GM12878 (cell line): ENCODE measurements at regions not wholly inside any gene's neighbourhood (a gene's known extent, or its start where the extent isn't known, plus 50 kb on each side); places are given as distances from the start of the nearest gene placed in this dataset.

ENCODE experiments used
- ATAC-seq: fragments of 200-7000 bp; cut with Tn5 transposase; 3 replicates; pipeline ENCODE4 v1.9.1; 2020; ENCODE audit warnings: mild to moderate bottlenecking, moderate library complexity
- BruUV-seq: library from RNA; stranded (reverse); fragments of 400-500 nt; replicated peaks from 2 replicates; lab custom pipeline; 2021; lab: Mats Ljungman, UMichigan
- CTCF ChIA-PET: fragments of 300-600 bp; sonication (Branson Sonifier 250); formaldehyde crosslinking; extraction: SDS; loops from one replicate; lab custom pipeline; 2021; ENCODE audit warnings: inconsistent platforms; lab: Yijun Ruan, JAX
- POLR2A ChIA-PET: fragments of 350-600 bp; formaldehyde crosslinking; extraction: SDS; loops from one replicate; lab custom pipeline; 2021; ENCODE audit warnings: inconsistent platforms; lab: Charles Lee
- RAD21 ChIA-PET: fragments of 300-600 bp; sonication (Branson Sonifier 250); formaldehyde crosslinking; loops from one replicate; lab custom pipeline; 2023; ENCODE audit warnings: antibody characterized with exemption; ENCODE audit not compliant: unreplicated experiment; lab: Charles Lee
- SMC1A ChIA-PET: fragments of 300-600 bp; sonication (Branson Sonifier 250); formaldehyde crosslinking; loops from one replicate; lab custom pipeline; 2023; ENCODE audit not compliant: unreplicated experiment, uncharacterized antibody; lab: Charles Lee
- DNase-seq: peaks from one replicate; pipeline ENCODE4 v3.0.0-alpha.2; 2011; ENCODE audit warnings: low read depth, low spot score
- FAIRE-seq: peaks from 3 replicates; lab custom pipeline; 2011; peaks lifted over from hg19 to GRCh38; lab: Jason Lieb, UNC
- H2AFZ ChIP-seq: 2 replicates; pipeline ENCODE4 v1.6.0; 2011; ENCODE audit warnings: low read depth, low read length, control low read depth; ENCODE audit not compliant: control insufficient read depth
- H3K27ac ChIP-seq: 2 replicates; pipeline ENCODE4 v1.5.1; 2011; ENCODE audit warnings: control low read depth; ENCODE audit not compliant: control insufficient read depth, insufficient read depth
- H3K27me3 ChIP-seq, 2 experiments: replicated peaks in 1 of 2; 2 replicates each; pipeline versions ENCODE4 v1.6.0 to v1.6.1; 2011; ENCODE audit warnings: low read length in 1 of 2; ENCODE audit not compliant: control insufficient read depth in 2 of 2, insufficient read depth in 2 of 2
- H3K36me3 ChIP-seq, 2 experiments: 2 replicates each; pipeline ENCODE4 v1.5.1; 2011; ENCODE audit warnings: low read length in 1 of 2; ENCODE audit not compliant: control insufficient read depth in 2 of 2, insufficient read depth in 2 of 2
- H3K4me1 ChIP-seq: 2 replicates; pipeline ENCODE4 v1.6.1; 2011; ENCODE audit warnings: mild to moderate bottlenecking, low read length, moderate library complexity, mixed read lengths; ENCODE audit not compliant: control insufficient read depth, insufficient read depth
- H3K4me2 ChIP-seq: 2 replicates; pipeline ENCODE4 v1.6.0; 2011; ENCODE audit warnings: control low read depth; ENCODE audit not compliant: control insufficient read depth, insufficient read depth
- H3K4me3 ChIP-seq: fragments of 200-600 bp; sonication (generic); 2 replicates; pipeline ENCODE4 v1.5.1; 2016
- H3K79me2 ChIP-seq: 2 replicates; pipeline ENCODE4 v1.6.0; 2011; ENCODE audit warnings: low read length; ENCODE audit not compliant: control insufficient read depth, insufficient read depth
- H3K9ac ChIP-seq: 2 replicates; pipeline ENCODE4 v1.8.0; 2011; ENCODE audit warnings: low read length, control low read depth, mixed read lengths; ENCODE audit not compliant: control insufficient read depth, insufficient read depth
- H3K9me3 ChIP-seq: replicated peaks from 3 replicates; pipeline ENCODE4 v1.5.1; 2011; ENCODE audit warnings: mild to moderate bottlenecking, low read length; ENCODE audit not compliant: control insufficient read depth, insufficient read depth
- H4K20me1 ChIP-seq: 2 replicates; pipeline ENCODE4 v1.6.0; 2011; ENCODE audit not compliant: control insufficient read depth, insufficient read depth
- ASH2L ChIP-seq: fragments of 300-600, 200-600 bp; sonication (generic); IDR thresholded peaks from 2 replicates; pipeline ENCODE4 v1.6.1; 2017; ENCODE audit warnings: low read depth, mild to moderate bottlenecking, borderline replicate concordance
- CHD4 ChIP-seq: fragments of 200-600 bp; sonication (generic); IDR thresholded peaks from 2 replicates; pipeline ENCODE4 v1.6.1; 2016; ENCODE audit warnings: mild to moderate bottlenecking
- ETV6 ChIP-seq, 2 experiments: fragments of 450-650 bp in 1 of 2; IDR thresholded peaks in 1 of 2; conservative IDR thresholded peaks in 1 of 2; 2 replicates each; pipeline ENCODE4 v1.6.1; 2014; ENCODE audit warnings: antibody characterized with exemption in 1 of 2, borderline replicate concordance in 1 of 2, low read depth in 1 of 2, mild to moderate bottlenecking in 1 of 2, moderate library complexity in 1 of 2
- FOXM1 ChIP-seq: IDR thresholded peaks from 2 replicates; pipeline ENCODE4 v1.6.1; 2012; ENCODE audit warnings: low read depth, mild to moderate bottlenecking, inconsistent platforms, low read length, moderate library complexity
- HDAC2 ChIP-seq: fragments of 200-600 bp; sonication (generic); IDR thresholded peaks from 2 replicates; pipeline ENCODE4 v1.6.1; 2017
- HDAC6 ChIP-seq: fragments of 200-600 bp; sonication (generic); IDR thresholded peaks from one replicate; pipeline ENCODE4 v1.8.0; 2017; ENCODE audit warnings: antibody characterized with exemption; ENCODE audit not compliant: unreplicated experiment
- JUNB ChIP-seq: IDR thresholded peaks from 2 replicates; pipeline ENCODE4 v1.6.1; 2016; ENCODE audit warnings: antibody characterized with exemption, mild to moderate bottlenecking
- KAT2A ChIP-seq: conservative IDR thresholded peaks from 2 replicates; pipeline ENCODE4 v1.6.1; 2011; ENCODE audit warnings: low read depth, low read length; ENCODE audit not compliant: control insufficient read depth
- KDM1A ChIP-seq: fragments of 200-600 bp; sonication (generic); IDR thresholded peaks from 2 replicates; pipeline ENCODE4 v1.6.1; 2016; ENCODE audit warnings: borderline replicate concordance
- NFYB ChIP-seq: IDR thresholded peaks from 2 replicates; pipeline ENCODE4 v1.6.1; 2011; ENCODE audit warnings: low read depth, mild to moderate bottlenecking, low read length, improper control_type of control experiment, moderate library complexity; ENCODE audit not compliant: insufficient read depth
- NR2F1 ChIP-seq: fragments of 450-650 bp; conservative IDR thresholded peaks from 2 replicates; pipeline ENCODE4 v1.6.1; 2017; ENCODE audit warnings: mild to moderate bottlenecking
- RUNX3 ChIP-seq: IDR thresholded peaks from 2 replicates; pipeline ENCODE4 v1.6.1; 2012; ENCODE audit warnings: low read length, inconsistent platforms
- SPI1 ChIP-seq: IDR thresholded peaks from 2 replicates; pipeline ENCODE4 v1.6.1; 2011; ENCODE audit warnings: low read depth, mild to moderate bottlenecking, low read length, moderate library complexity, borderline replicate concordance; ENCODE audit not compliant: insufficient read depth
- TARDBP ChIP-seq: IDR thresholded peaks from 2 replicates; pipeline ENCODE4 v1.6.1; 2016; ENCODE audit warnings: borderline replicate concordance
- WRNIP1 ChIP-seq: IDR thresholded peaks from 2 replicates; pipeline ENCODE4 v1.6.1; 2011; ENCODE audit warnings: low read depth, low read length, improper control_type of control experiment, borderline replicate concordance
- YBX1 ChIP-seq: fragments of 450-650 bp; IDR thresholded peaks from 2 replicates; pipeline ENCODE4 v1.6.1; 2016; ENCODE audit warnings: antibody characterized with exemption
- ZBED1 ChIP-seq: IDR thresholded peaks from 2 replicates; pipeline ENCODE4 v1.6.1; 2016; ENCODE audit warnings: borderline replicate concordance
- ZNF217 ChIP-seq: fragments of 450-650 bp; IDR thresholded peaks from 2 replicates; pipeline ENCODE4 v1.6.1; 2017; ENCODE audit warnings: antibody characterized with exemption, mild to moderate bottlenecking
- WGBS: methylation state at CpG from one replicate; pipeline ENCODE4 v1.1.6; 2016; ENCODE audit warnings: low lambda C conversion rate; ENCODE audit not compliant: insufficient replicate concordance, insufficient coverage; ENCODE audit errors: missing lambda C conversion rate; 5-methylcytosine and 5-hydroxymethylcytosine counted together
- in situ Hi-C: fragments of 300-500 bp; cut with MboI; formaldehyde crosslinking; loops from 9 replicates; pipeline ENCODE4 v1.14.3; 2018; ENCODE audit warnings: mixed read lengths
- intact Hi-C: fragments of 100-400 bp; cut with micrococcal nuclease; formaldehyde crosslinking; loops from one replicate; pipeline ENCODE4 v1.14.2; 2022; ENCODE audit not compliant: unreplicated experiment
- TF ChIP-seq, protein P1 (sequence below): fragments of 150-350 bp; IDR thresholded peaks from 2 replicates; pipeline ENCODE4 v1.6.1; 2016; ENCODE audit warnings: low read depth, low read length
- TF ChIP-seq, protein P2 (sequence below): IDR thresholded peaks from 2 replicates; pipeline ENCODE4 v1.6.1; 2012; ENCODE audit warnings: low read length, inconsistent platforms
- TF ChIP-seq, protein P3 (sequence below): IDR thresholded peaks from 2 replicates; pipeline ENCODE4 v1.6.1; 2012; ENCODE audit warnings: low read depth, low read length, improper control_type of control experiment

DNA sequence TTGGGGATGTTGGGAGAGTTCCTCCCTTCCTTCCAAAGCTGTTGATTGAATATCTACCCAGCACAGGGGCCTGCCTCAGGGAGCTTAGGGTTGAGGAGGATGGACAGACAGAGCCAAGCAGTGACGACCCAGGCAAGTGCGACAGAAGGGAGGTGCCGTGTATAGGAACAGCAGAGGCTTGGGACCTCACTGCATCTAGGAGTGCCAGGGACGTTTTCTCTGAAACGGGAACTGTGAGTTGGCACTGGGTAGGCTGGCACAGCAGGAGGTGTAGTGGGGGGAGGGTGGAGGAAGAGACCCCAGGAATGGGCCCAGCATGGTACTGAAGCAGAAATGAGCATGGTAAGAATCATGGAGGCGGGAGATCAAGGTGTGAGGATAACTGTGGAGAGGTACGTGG lies 55.3 kb upstream of the MGMT start (continued):
- TF ChIP-seq, protein P1, sequence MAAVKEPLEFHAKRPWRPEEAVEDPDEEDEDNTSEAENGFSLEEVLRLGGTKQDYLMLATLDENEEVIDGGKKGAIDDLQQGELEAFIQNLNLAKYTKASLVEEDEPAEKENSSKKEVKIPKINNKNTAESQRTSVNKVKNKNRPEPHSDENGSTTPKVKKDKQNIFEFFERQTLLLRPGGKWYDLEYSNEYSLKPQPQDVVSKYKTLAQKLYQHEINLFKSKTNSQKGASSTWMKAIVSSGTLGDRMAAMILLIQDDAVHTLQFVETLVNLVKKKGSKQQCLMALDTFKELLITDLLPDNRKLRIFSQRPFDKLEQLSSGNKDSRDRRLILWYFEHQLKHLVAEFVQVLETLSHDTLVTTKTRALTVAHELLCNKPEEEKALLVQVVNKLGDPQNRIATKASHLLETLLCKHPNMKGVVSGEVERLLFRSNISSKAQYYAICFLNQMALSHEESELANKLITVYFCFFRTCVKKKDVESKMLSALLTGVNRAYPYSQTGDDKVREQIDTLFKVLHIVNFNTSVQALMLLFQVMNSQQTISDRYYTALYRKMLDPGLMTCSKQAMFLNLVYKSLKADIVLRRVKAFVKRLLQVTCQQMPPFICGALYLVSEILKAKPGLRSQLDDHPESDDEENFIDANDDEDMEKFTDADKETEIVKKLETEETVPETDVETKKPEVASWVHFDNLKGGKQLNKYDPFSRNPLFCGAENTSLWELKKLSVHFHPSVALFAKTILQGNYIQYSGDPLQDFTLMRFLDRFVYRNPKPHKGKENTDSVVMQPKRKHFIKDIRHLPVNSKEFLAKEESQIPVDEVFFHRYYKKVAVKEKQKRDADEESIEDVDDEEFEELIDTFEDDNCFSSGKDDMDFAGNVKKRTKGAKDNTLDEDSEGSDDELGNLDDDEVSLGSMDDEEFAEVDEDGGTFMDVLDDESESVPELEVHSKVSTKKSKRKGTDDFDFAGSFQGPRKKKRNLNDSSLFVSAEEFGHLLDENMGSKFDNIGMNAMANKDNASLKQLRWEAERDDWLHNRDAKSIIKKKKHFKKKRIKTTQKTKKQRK = no peak
- TF ChIP-seq HDAC6 = no peak
- TF ChIP-seq KAT2A = no peak
- TF ChIP-seq WRNIP1 = no peak
- no peak for TF ChIP-seq ZNF217
- TF ChIP-seq YBX1 = no peak

DNA sequence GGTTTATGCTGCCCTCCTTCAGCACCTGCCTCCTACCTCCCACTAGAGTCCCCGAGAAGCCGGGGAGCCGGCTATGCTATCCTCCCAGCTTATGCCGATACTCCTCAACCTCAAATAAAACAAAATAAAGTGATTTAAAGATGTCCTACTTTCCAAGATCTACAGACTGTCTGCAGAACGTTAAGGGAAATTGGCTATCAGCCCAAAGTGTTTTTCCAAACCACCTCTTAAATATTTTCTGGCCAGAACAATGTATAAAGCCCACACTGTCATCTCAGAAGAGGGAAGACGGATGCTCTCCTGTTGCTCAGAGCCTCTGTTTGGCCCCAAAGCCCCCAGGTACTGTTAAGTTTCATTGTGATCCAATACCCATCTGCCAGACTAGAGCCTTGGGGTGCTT lies 54.0 kb upstream of the MGMT start:
- FAIRE-seq (no peak), DNase-seq (no peak), ATAC-seq (no peak)
- BruUV-seq = no TSS peak
- Histone ChIP-seq H3K36me3 (no peaks in the 10 kb centered on the region), H3K9me3 (no peaks in the 10 kb centered on the region), H3K4me3 (no peak overlapping the region), H3K27ac (no peak overlapping the region), H3K9ac (no peak overlapping the region), H3K4me1 (no peaks in the 10 kb centered on the region), H3K4me2 (no peak overlapping the region), H4K20me1 (no peaks in the 10 kb centered on the region), H3K27me3 (no peaks in the 10 kb centered on the region)
- ChIA-PET RAD21 (no interaction called here), SMC1A (no interaction called here), CTCF (no interaction called here), POLR2A (no interaction called here)
- in situ Hi-C loops = no loop called here
- intact Hi-C loops = no loop called here
- 60% methylated on average over 6 of the region's 6 CpGs for WGBS
- TF ChIP-seq HDAC2 (no peak), TARDBP (no peak), ZBED1 (no peak), RUNX3 (no peak), ETV6 (conservative IDR thresholded peaks at IDR 0.05 in 1 of 2, IDR thresholded peaks at IDR 0.05 in 1 of 2; ENCODE audit: borderline replicate concordance in 1 of 2, low read depth in 1 of 2) (no peak), NFYB (no peak), NR2F1 (no peak), SPI1 (no peak), ASH2L (no peak), JUNB (no peak), FOXM1 (no peak), KDM1A (no peak), CHD4 (no peak)
- TF ChIP-seq, protein P2, sequence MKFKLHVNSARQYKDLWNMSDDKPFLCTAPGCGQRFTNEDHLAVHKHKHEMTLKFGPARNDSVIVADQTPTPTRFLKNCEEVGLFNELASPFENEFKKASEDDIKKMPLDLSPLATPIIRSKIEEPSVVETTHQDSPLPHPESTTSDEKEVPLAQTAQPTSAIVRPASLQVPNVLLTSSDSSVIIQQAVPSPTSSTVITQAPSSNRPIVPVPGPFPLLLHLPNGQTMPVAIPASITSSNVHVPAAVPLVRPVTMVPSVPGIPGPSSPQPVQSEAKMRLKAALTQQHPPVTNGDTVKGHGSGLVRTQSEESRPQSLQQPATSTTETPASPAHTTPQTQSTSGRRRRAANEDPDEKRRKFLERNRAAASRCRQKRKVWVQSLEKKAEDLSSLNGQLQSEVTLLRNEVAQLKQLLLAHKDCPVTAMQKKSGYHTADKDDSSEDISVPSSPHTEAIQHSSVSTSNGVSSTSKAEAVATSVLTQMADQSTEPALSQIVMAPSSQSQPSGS = no peak
- TF ChIP-seq, protein P3, sequence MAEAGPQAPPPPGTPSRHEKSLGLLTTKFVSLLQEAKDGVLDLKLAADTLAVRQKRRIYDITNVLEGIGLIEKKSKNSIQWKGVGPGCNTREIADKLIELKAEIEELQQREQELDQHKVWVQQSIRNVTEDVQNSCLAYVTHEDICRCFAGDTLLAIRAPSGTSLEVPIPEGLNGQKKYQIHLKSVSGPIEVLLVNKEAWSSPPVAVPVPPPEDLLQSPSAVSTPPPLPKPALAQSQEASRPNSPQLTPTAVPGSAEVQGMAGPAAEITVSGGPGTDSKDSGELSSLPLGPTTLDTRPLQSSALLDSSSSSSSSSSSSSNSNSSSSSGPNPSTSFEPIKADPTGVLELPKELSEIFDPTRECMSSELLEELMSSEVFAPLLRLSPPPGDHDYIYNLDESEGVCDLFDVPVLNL = no peak
- TF ChIP-seq, all 136 proteins: peak for 0
- no peaks in the 10 kb centered on the region for H3K79me2 ChIP-seq
- no peak overlapping the region for H2AFZ ChIP-seq
